Skeletal muscle tissue (tissue), 3 donors: ENCODE measurements at regions not wholly inside any gene's neighbourhood (a gene's known extent, or its start where the extent isn't known, plus 50 kb on each side); places are given as distances from the start of the nearest gene placed in this dataset.

Experiments
- H3K27ac ChIP-seq: one replicate; pipeline ENCODE4 v1.7.0; 2013; ENCODE audit warnings: mild to moderate bottlenecking, low read depth, low read length, inconsistent platforms
- H3K27me3 ChIP-seq, 3 donors: one replicate each; pipeline ENCODE4 v1.7.0; 2013; ENCODE audit warnings: low read length in 3 of 3; ENCODE audit not compliant: control insufficient read depth in 3 of 3, insufficient read depth in 3 of 3
- H3K36me3 ChIP-seq, 3 donors: one replicate each; pipeline ENCODE4 v1.7.0; 2013; ENCODE audit warnings: low read length in 3 of 3; ENCODE audit not compliant: control insufficient read depth in 3 of 3, insufficient read depth in 3 of 3
- H3K4me1 ChIP-seq, 3 donors: one replicate each; pipeline ENCODE4 v1.7.0; 2013; ENCODE audit warnings: low read length in 3 of 3, mild to moderate bottlenecking in 3 of 3; ENCODE audit not compliant: control insufficient read depth in 3 of 3, insufficient read depth in 3 of 3
- H3K4me3 ChIP-seq, 3 donors: one replicate each; pipeline ENCODE4 v1.7.0; 2013; ENCODE audit warnings: low read length in 3 of 3
- H3K9ac ChIP-seq, 3 donors: one replicate each; pipeline ENCODE4 v1.7.0; 2013; ENCODE audit warnings: low read length in 3 of 3, mild to moderate bottlenecking in 3 of 3, moderate library complexity in 2 of 3, low read depth in 1 of 3
- H3K9me3 ChIP-seq, 3 donors: one replicate each; pipeline ENCODE4 v1.7.0; 2013; ENCODE audit warnings: low read length in 3 of 3; ENCODE audit not compliant: control insufficient read depth in 3 of 3
- donor health status: Osteomylitis.

DNA sequence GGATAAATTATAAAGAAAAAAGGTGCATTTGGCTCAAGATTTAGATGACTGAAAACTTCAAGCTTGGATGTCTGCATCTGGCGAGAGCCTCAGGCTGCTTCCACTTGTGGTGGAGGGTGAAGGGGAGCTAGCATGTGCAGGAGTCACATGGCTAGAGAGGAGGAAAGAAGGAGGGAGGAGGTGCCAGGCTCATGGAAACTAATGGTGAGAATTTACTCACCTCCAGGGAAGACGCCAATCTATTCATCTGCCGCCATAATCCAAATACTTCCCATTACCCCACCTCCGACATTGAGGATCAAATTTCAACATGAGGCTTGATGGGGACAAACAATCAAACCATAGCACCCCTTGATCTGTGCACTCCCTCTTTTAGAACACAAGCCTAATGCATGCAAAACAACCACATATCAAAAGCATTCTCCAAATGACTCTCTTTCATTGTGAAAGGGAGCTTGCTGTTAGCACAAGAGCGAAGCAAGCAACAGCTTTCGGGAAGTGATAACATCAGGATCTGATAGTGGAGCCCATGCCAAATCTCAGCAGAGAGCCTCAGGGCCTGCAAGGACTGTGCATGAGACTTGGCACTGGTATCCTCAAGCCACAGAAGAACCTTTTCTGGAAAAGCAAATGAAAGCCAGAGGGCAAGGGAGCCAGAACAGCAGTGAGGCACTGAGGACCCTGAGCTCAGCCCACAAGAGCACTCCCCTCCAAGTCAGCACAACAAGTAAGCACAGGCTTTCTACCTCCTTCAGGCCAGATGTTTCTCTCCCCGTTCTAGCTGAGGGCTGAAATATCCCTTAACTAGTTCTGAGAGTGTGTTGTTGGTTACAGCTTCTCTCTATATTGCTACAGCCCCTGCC is 50.2 kb upstream of the THBS1 start:
- Histone ChIP-seq H3K4me1 (no peaks in the 10 kb centered on the region), H3K4me3 (no peak overlapping the region), H3K9ac (no peak overlapping the region), H3K36me3 (no peaks in the 10 kb centered on the region), H3K9me3 (no peaks in the 10 kb centered on the region), H3K27me3 (no peaks in the 10 kb centered on the region), H3K27ac (no peak overlapping the region)
